ENCODE measurements at regions not wholly inside any gene's neighbourhood (a gene's known extent, or its start where the extent isn't known, plus 50 kb on each side); places are given as distances from the start of the nearest gene placed in this dataset.
"Not testable (repeated sequence)": the region's sequence is repeated elsewhere in the genome, so short reads cannot be mapped to it uniquely, and the experiment has no call there.

- DNase-seq = no peak
These were observed 173.1 kb upstream of the MMS22L start for GRCh38 chr6:97456070-97456469.

- DNase-seq = no peak
These were observed 176.5 kb upstream of the MMS22L start for GRCh38 chr6:97459535-97459934.

GRCh38 chr6:97459986-97460385 lies 177.0 kb upstream of the MMS22L start:
- DNase-seq = no peak

GRCh38 chr6:97460394-97461080 lies 177.5 kb upstream of the MMS22L start:
- DNase-seq = peak; percentile 21 to 56 (median 36)

- DNase-seq = no peak
These were observed 178.2 kb upstream of the MMS22L start for GRCh38 chr6:97461218-97461617.

GRCh38 chr6:97462031-97462430 lies 179.0 kb upstream of the MMS22L start:
- DNase-seq = no peak

- no peak for DNase-seq
These were observed 180.1 kb upstream of the MMS22L start for GRCh38 chr6:97462938-97463598.

GRCh38 chr6:97465877-97466561 lies 183.0 kb upstream of the MMS22L start:
- DNase-seq = no peak

- no peak for DNase-seq
These were observed 186.0 kb upstream of the MMS22L start for GRCh38 chr6:97468981-97469380.

- no peak for DNase-seq
These were observed 186.4 kb upstream of the MMS22L start for GRCh38 chr6:97469451-97469850.

- no peak for DNase-seq
These were observed 187.3 kb upstream of the MMS22L start for GRCh38 chr6:97470322-97470721.

- DNase-seq = no peak
These were observed 191.0 kb upstream of the MMS22L start for GRCh38 chr6:97473979-97474378.

- DNase-seq = peak; percentile 71 to 79 (median 75)
These were observed 214.8 kb upstream of the MMS22L start for GRCh38 chr6:97497713-97498331.

- DNase-seq = no peak
These were observed 218.8 kb upstream of the MMS22L start for GRCh38 chr6:97501853-97502252.

- DNase-seq = no peak
These were observed 225.6 kb upstream of the MMS22L start for GRCh38 chr6:97508646-97509045.

- not testable (repeated sequence) for DNase-seq
These were observed 230.2 kb upstream of the MMS22L start for GRCh38 chr6:97513260-97513659.

GRCh38 chr6:97524811-97525210 lies 241.8 kb upstream of the MMS22L start:
- DNase-seq = no peak

- no peak for DNase-seq
These were observed 252.8 kb upstream of the MMS22L start for GRCh38 chr6:97535800-97536199.

- DNase-seq = no peak
These were observed 265.3 kb upstream of the MMS22L start for GRCh38 chr6:97548354-97548753.

GRCh38 chr6:97557355-97557754 lies 274.3 kb upstream of the MMS22L start:
- DNase-seq = no peak

GRCh38 chr6:97563529-97563928 lies 280.5 kb upstream of the MMS22L start:
- DNase-seq = no peak

- DNase-seq = no peak
These were observed 289.9 kb upstream of the MMS22L start for GRCh38 chr6:97572943-97573342.

- DNase-seq = no peak
These were observed 303.3 kb upstream of the MMS22L start for GRCh38 chr6:97586344-97586743.
